Type B pancreatic cell (in vitro differentiated cells): ENCODE measurements at regions not wholly inside any gene's neighbourhood (a gene's known extent, or its start where the extent isn't known, plus 50 kb on each side); places are given as distances from the start of the nearest gene placed in this dataset.

ENCODE experiments used
- DNase-seq: peaks from one replicate; pipeline ENCODE4 v3.0.0; 2021; ENCODE audit warnings: mixed read lengths; ENCODE audit not compliant: unreplicated experiment; ENCODE audit errors: extremely low spot score
- H3K27ac Mint-ChIP-seq: 2 replicates; pipeline ENCODE4 v1.8.0; 2021; ENCODE audit warnings: mild to moderate bottlenecking, mixed read lengths
- H3K27me3 Mint-ChIP-seq: 2 replicates; pipeline ENCODE4 v1.8.0; 2021; ENCODE audit warnings: mixed read lengths
- H3K36me3 Mint-ChIP-seq: 2 replicates; pipeline ENCODE4 v1.8.0; 2021; ENCODE audit warnings: mixed read lengths
- H3K4me1 Mint-ChIP-seq: one replicate; pipeline ENCODE4 v1.8.0; 2021; ENCODE audit warnings: mixed read lengths; ENCODE audit not compliant: unreplicated experiment
- H3K4me3 Mint-ChIP-seq: 2 replicates; pipeline ENCODE4 v1.8.0; 2021; ENCODE audit warnings: mild to moderate bottlenecking, mixed read lengths
- H3K9me3 Mint-ChIP-seq: 2 replicates; pipeline ENCODE4 v1.8.0; 2021; ENCODE audit warnings: mixed read lengths
- CTCF ChIP-seq: fragments of 200-600 bp; sonication (generic); conservative IDR thresholded peaks from 2 replicates; pipeline ENCODE4 v1.5.0; 2021; ENCODE audit warnings: antibody characterized with exemption, mild to moderate bottlenecking

GRCh38 chr14:48333221-48333920, 658.0 kb upstream of the MDGA2 start:
- Mint-ChIP-seq H3K4me1 (peaks cover 9% of the 10 kb centered on the region), H3K27ac (peak overlapping the region; percentile 34), H3K9me3 (peaks cover 6% of the 10 kb centered on the region), H3K27me3 (peaks cover 25% of the 10 kb centered on the region), H3K4me3 (peak overlapping the region; percentile 43), H3K36me3 (no peaks in the 10 kb centered on the region)
- no peak for TF ChIP-seq CTCF
- no peak for DNase-seq

- Mint-ChIP-seq H3K27ac (no peak overlapping the region), H3K9me3 (no peaks in the 10 kb centered on the region), H3K27me3 (peaks cover 20% of the 10 kb centered on the region), H3K4me1 (peaks cover 9% of the 10 kb centered on the region), H3K4me3 (no peak overlapping the region), H3K36me3 (no peaks in the 10 kb centered on the region)
- TF ChIP-seq CTCF = no peak
- DNase-seq = no peak
These were observed 656.0 kb upstream of the MDGA2 start for GRCh38 chr14:48331421-48331820.

- no peak overlapping the region for H3K27ac Mint-ChIP-seq
- TF ChIP-seq CTCF = no peak
- H3K4me1 Mint-ChIP-seq = no peaks in the 10 kb centered on the region
- DNase-seq = no peak
- H3K27me3 Mint-ChIP-seq = peaks cover 8% of the 10 kb centered on the region
- no peaks in the 10 kb centered on the region for H3K9me3 Mint-ChIP-seq
- no peak overlapping the region for H3K4me3 Mint-ChIP-seq
- no peaks in the 10 kb centered on the region for H3K36me3 Mint-ChIP-seq
These were observed 650.1 kb upstream of the MDGA2 start for GRCh38 chr14:48325486-48325885.

- no peak overlapping the region for H3K4me3 Mint-ChIP-seq
- H3K36me3 Mint-ChIP-seq = no peaks in the 10 kb centered on the region
- H3K4me1 Mint-ChIP-seq = no peaks in the 10 kb centered on the region
- no peak for DNase-seq
- TF ChIP-seq CTCF = no peak
- peaks cover 8% of the 10 kb centered on the region for H3K27me3 Mint-ChIP-seq
- H3K27ac Mint-ChIP-seq = no peak overlapping the region
- H3K9me3 Mint-ChIP-seq = no peaks in the 10 kb centered on the region
These were observed 648.3 kb upstream of the MDGA2 start for GRCh38 chr14:48323665-48324064.

- Mint-ChIP-seq H3K36me3 (no peaks in the 10 kb centered on the region), H3K4me3 (no peak overlapping the region), H3K4me1 (no peaks in the 10 kb centered on the region), H3K27ac (no peak overlapping the region), H3K27me3 (no peaks in the 10 kb centered on the region), H3K9me3 (no peaks in the 10 kb centered on the region)
- no peak for TF ChIP-seq CTCF
- DNase-seq = no peak
These were observed 644.4 kb upstream of the MDGA2 start for GRCh38 chr14:48319823-48320222.
